OCI-LY3 (cell line): ENCODE measurements at regions not wholly inside any gene's neighbourhood (a gene's known extent, or its start where the extent isn't known, plus 50 kb on each side); places are given as distances from the start of the nearest gene placed in this dataset.

ENCODE experiments used
- H2AFZ ChIP-seq: fragments of 200-600, 300-600 bp; shearing (Covaris generic); 2 replicates; pipeline ENCODE4 v1.6.0; 2014; ENCODE audit warnings: antibody characterized with exemption, low read depth, low read length
- H3K27ac ChIP-seq: fragments of 200-600, 300-600 bp; sonication (generic); 2 replicates; pipeline ENCODE4 v1.5.1; 2014; ENCODE audit warnings: mild to moderate bottlenecking, low read length, moderate library complexity, mixed read lengths
- H3K27me3 ChIP-seq: fragments of 200-600, 300-600 bp; sonication (generic); 2 replicates; pipeline ENCODE4 v1.6.1; 2014; ENCODE audit warnings: low read depth, low read length, mixed read lengths
- H3K36me3 ChIP-seq: fragments of 200-600, 300-600 bp; sonication (generic); replicated peaks from 2 replicates; pipeline ENCODE3; 2014; ENCODE audit warnings: low read depth, low read length, mixed read lengths
- H3K4me1 ChIP-seq: fragments of 300-600, 200-600 bp; sonication (generic); 2 replicates; pipeline ENCODE4 v1.6.1; 2014; ENCODE audit warnings: low read length, mixed read lengths
- H3K4me2 ChIP-seq: fragments of 200-600, 300-600 bp; sonication (generic); 2 replicates; pipeline ENCODE4 v1.6.1; 2014; ENCODE audit warnings: low read length, mixed read lengths
- H3K4me3 ChIP-seq: fragments of 300-600, 200-600 bp; sonication (generic); 2 replicates; pipeline ENCODE4 v1.5.1; 2014; ENCODE audit warnings: antibody characterized with exemption, mild to moderate bottlenecking, low read length, moderate library complexity
- H3K79me2 ChIP-seq: fragments of 300-600, 200-600 bp; shearing (Covaris generic); 2 replicates; pipeline ENCODE4 v1.6.1; 2014; ENCODE audit warnings: mild to moderate bottlenecking, low read length, mixed read lengths
- H3K9ac ChIP-seq: fragments of 300-600, 200-600 bp; shearing (Covaris generic); 2 replicates; pipeline ENCODE4 v1.6.0; 2014; ENCODE audit warnings: mild to moderate bottlenecking, low read length, moderate library complexity
- H3K9me3 ChIP-seq: fragments of 200-600, 300-600 bp; shearing (Covaris generic); 2 replicates; pipeline ENCODE4 v1.6.1; 2014; ENCODE audit warnings: low read length, mixed read lengths; ENCODE audit not compliant: insufficient read depth
- H4K20me1 ChIP-seq: fragments of 200-600, 300-600 bp; sonication (generic); 2 replicates; pipeline ENCODE4 v1.6.1; 2016; ENCODE audit warnings: low read length, mixed read lengths; ENCODE audit not compliant: insufficient read depth
- CTCF ChIP-seq: fragments of 200-600, 300-600 bp; sonication (generic); IDR thresholded peaks from 2 replicates; pipeline ENCODE4 v1.5.1; 2014; ENCODE audit warnings: antibody characterized with exemption, low read length, low read depth
- EZH2phosphoT487 ChIP-seq: fragments of 200-600 bp; shearing (Covaris generic); IDR thresholded peaks from 2 replicates; pipeline ENCODE4 v1.6.1; 2018; ENCODE audit warnings: antibody characterized with exemption, mixed run types, low read depth

- Histone ChIP-seq H3K36me3 (no peaks in the 10 kb centered on the region), H3K4me3 (no peak overlapping the region), H3K4me1 (no peaks in the 10 kb centered on the region), H3K4me2 (no peak overlapping the region), H3K9ac (no peak overlapping the region), H3K9me3 (no peaks in the 10 kb centered on the region), H3K27ac (no peak overlapping the region), H3K27me3 (no peaks in the 10 kb centered on the region; the same call in 1 of the 2 replicates), H3K79me2 (no peaks in the 10 kb centered on the region), H2AFZ (no peak overlapping the region), H4K20me1 (no peaks in the 10 kb centered on the region)
- TF ChIP-seq CTCF (peak; percentile 36), EZH2phosphoT487 (no peak)
Measured at GRCh38 chr3:137409584-137409983, 354.5 kb upstream of the SOX14 start.

DNA sequence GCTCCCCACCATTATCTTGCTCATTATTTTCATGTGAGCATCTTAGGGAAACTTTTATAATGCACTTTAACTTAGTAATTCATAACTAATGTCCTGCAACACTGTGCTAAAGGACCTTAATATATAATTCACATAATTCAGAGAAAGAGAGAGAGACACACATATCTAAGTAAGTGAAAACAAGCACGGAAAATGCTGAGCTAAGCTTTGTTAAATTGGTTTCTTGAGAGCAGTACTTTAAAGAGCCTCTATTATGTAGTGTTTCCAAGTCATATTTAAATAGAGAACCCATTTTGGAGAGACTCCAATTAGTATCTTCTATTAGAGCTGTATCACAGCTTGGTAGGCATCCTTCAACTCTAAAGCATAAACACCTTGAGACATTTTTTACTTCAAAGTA is 354.1 kb upstream of the SOX14 start:
- Histone ChIP-seq H3K27me3 (no peaks in the 10 kb centered on the region; the same call in 1 of the 2 replicates), H3K4me1 (no peaks in the 10 kb centered on the region)
- no peak for TF ChIP-seq CTCF
- no peak for TF ChIP-seq EZH2phosphoT487

GRCh38 chr3:137420198-137420995 is 343.7 kb upstream of the SOX14 start:
- Histone ChIP-seq H3K36me3 (no peaks in the 10 kb centered on the region), H3K27ac (no peak overlapping the region), H3K9ac (no peak overlapping the region), H3K27me3 (no peaks in the 10 kb centered on the region), H2AFZ (no peak overlapping the region), H3K79me2 (no peaks in the 10 kb centered on the region), H3K4me2 (no peak overlapping the region), H3K9me3 (no peaks in the 10 kb centered on the region), H3K4me3 (no peak overlapping the region), H4K20me1 (no peaks in the 10 kb centered on the region), H3K4me1 (no peaks in the 10 kb centered on the region)
- TF ChIP-seq CTCF (no peak), EZH2phosphoT487 (no peak)

More for the DNA sequence above, 354.1 kb upstream of the SOX14 start:
- H3K36me3 ChIP-seq = no peaks in the 10 kb centered on the region
- H4K20me1 ChIP-seq = no peaks in the 10 kb centered on the region
- H3K27ac ChIP-seq = no peak overlapping the region
- H2AFZ ChIP-seq = no peak overlapping the region
- no peak overlapping the region for H3K4me2 ChIP-seq
- no peak overlapping the region for H3K9ac ChIP-seq
- H3K79me2 ChIP-seq = no peaks in the 10 kb centered on the region
- H3K4me3 ChIP-seq = no peak overlapping the region
- H3K9me3 ChIP-seq = no peaks in the 10 kb centered on the region

DNA sequence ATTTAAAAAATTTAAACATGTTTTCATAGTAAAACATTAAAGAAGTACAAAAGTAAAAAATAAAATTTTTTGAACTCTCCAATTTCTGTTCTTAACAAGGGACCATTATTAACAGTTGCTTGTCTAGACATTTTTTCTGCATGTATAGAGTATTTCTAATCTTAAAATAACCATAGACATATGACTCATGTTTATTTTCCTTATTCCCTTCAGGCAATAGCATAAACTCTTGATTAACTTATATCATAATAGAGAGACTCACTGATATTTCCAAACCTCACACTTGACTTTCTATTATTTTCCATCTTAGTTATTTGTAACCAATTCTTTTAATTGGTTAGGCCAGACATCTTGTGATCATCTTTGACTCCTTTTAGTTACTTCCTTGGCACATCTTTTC is 325.6 kb upstream of the SOX14 start:
- Histone ChIP-seq H3K4me3 (no peak overlapping the region), H4K20me1 (no peaks in the 10 kb centered on the region), H2AFZ (no peak overlapping the region), H3K27ac (no peak overlapping the region), H3K27me3 (no peaks in the 10 kb centered on the region), H3K9me3 (no peaks in the 10 kb centered on the region), H3K4me1 (no peaks in the 10 kb centered on the region), H3K36me3 (no peaks in the 10 kb centered on the region), H3K79me2 (no peaks in the 10 kb centered on the region), H3K4me2 (no peak overlapping the region), H3K9ac (no peak overlapping the region)
- TF ChIP-seq EZH2phosphoT487 = no peak
- TF ChIP-seq CTCF = no peak
